ENCODE measurements at regions not wholly inside any gene's neighbourhood (a gene's known extent, or its start where the extent isn't known, plus 50 kb on each side); places are given as distances from the start of the nearest gene placed in this dataset.
"Not testable (repeated sequence)": the region's sequence is repeated elsewhere in the genome, so short reads cannot be mapped to it uniquely, and the experiment has no call there.

GRCh38 chr2:212871597-212871996, 279.8 kb downstream of the IKZF2 start:
- DNase-seq (ENCODE audit: low spot score), result no peak

- no peak for DNase-seq (ENCODE audit: low spot score)
Measured at GRCh38 chr2:212864186-212864585, 287.2 kb downstream of the IKZF2 start.

GRCh38 chr2:212863185-212863588, 288.2 kb downstream of the IKZF2 start:
- peak; percentile 49 for DNase-seq (ENCODE audit: low spot score)

- DNase-seq (ENCODE audit: low spot score), result no peak
Measured at GRCh38 chr2:212858496-212858895, 292.9 kb downstream of the IKZF2 start.

- no peak for DNase-seq (ENCODE audit: low spot score)
Measured at GRCh38 chr2:212854771-212855170, 296.6 kb downstream of the IKZF2 start.

GRCh38 chr2:212854116-212854515, 297.3 kb downstream of the IKZF2 start:
- DNase-seq (ENCODE audit: low spot score), result no peak

- no peak for DNase-seq (ENCODE audit: low spot score)
Measured at GRCh38 chr2:212845941-212846340, 305.5 kb downstream of the IKZF2 start.

- DNase-seq (ENCODE audit: low spot score), result no peak
Measured at GRCh38 chr2:212843409-212844199, 305.0 kb upstream of the ERBB4 start.

- DNase-seq (ENCODE audit: low spot score), result no peak
Measured at GRCh38 chr2:212842544-212843185, 304.1 kb upstream of the ERBB4 start.

GRCh38 chr2:212841460-212841859, 302.9 kb upstream of the ERBB4 start:
- no peak for DNase-seq (ENCODE audit: low spot score)

- no peak for DNase-seq (ENCODE audit: low spot score)
Measured at GRCh38 chr2:212832211-212833195, 293.9 kb upstream of the ERBB4 start.

GRCh38 chr2:212831671-212832199, 293.1 kb upstream of the ERBB4 start:
- no peak for DNase-seq (ENCODE audit: low spot score)

GRCh38 chr2:212816267-212816666, 277.7 kb upstream of the ERBB4 start:
- DNase-seq (ENCODE audit: low spot score), result no peak

- DNase-seq (ENCODE audit: low spot score), result no peak
Measured at GRCh38 chr2:212815453-212815852, 276.9 kb upstream of the ERBB4 start.

GRCh38 chr2:212814941-212815340, 276.3 kb upstream of the ERBB4 start:
- DNase-seq (ENCODE audit: low spot score), result no peak

GRCh38 chr2:212811921-212812320, 273.3 kb upstream of the ERBB4 start:
- no peak for DNase-seq (ENCODE audit: low spot score)

GRCh38 chr2:212811036-212811805, 272.6 kb upstream of the ERBB4 start:
- DNase-seq (ENCODE audit: low spot score), result no peak

GRCh38 chr2:212797484-212798205, 259.0 kb upstream of the ERBB4 start:
- no peak for DNase-seq (ENCODE audit: low spot score)

- DNase-seq (ENCODE audit: low spot score), result no peak
Measured at GRCh38 chr2:212794471-212794870, 255.9 kb upstream of the ERBB4 start.

GRCh38 chr2:212791569-212791968, 253.0 kb upstream of the ERBB4 start:
- DNase-seq (ENCODE audit: low spot score), result no peak

GRCh38 chr2:212786088-212786487, 247.5 kb upstream of the ERBB4 start:
- DNase-seq (ENCODE audit: low spot score), result not testable (repeated sequence)

Measured in ecto neural progenitor cell (in vitro differentiated cells).